ENCODE measurements at regions not wholly inside any gene's neighbourhood (a gene's known extent, or its start where the extent isn't known, plus 50 kb on each side); places are given as distances from the start of the nearest gene placed in this dataset.

- TF ChIP-seq POLR2A (IDR thresholded peaks at IDR 0.05), result no peak
- TF ChIP-seq, protein P1, sequence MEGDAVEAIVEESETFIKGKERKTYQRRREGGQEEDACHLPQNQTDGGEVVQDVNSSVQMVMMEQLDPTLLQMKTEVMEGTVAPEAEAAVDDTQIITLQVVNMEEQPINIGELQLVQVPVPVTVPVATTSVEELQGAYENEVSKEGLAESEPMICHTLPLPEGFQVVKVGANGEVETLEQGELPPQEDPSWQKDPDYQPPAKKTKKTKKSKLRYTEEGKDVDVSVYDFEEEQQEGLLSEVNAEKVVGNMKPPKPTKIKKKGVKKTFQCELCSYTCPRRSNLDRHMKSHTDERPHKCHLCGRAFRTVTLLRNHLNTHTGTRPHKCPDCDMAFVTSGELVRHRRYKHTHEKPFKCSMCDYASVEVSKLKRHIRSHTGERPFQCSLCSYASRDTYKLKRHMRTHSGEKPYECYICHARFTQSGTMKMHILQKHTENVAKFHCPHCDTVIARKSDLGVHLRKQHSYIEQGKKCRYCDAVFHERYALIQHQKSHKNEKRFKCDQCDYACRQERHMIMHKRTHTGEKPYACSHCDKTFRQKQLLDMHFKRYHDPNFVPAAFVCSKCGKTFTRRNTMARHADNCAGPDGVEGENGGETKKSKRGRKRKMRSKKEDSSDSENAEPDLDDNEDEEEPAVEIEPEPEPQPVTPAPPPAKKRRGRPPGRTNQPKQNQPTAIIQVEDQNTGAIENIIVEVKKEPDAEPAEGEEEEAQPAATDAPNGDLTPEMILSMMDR (IDR thresholded peaks at IDR 0.05), result no peak
Observed at GRCh38 chr14:106642090-106642489, 1115.7 kb downstream of the TMEM121 start.

Data from heart left ventricle (tissue), 13 donors.